ENCODE measurements at regions not wholly inside any gene's neighbourhood (a gene's known extent, or its start where the extent isn't known, plus 50 kb on each side); places are given as distances from the start of the nearest gene placed in this dataset.

DNA sequence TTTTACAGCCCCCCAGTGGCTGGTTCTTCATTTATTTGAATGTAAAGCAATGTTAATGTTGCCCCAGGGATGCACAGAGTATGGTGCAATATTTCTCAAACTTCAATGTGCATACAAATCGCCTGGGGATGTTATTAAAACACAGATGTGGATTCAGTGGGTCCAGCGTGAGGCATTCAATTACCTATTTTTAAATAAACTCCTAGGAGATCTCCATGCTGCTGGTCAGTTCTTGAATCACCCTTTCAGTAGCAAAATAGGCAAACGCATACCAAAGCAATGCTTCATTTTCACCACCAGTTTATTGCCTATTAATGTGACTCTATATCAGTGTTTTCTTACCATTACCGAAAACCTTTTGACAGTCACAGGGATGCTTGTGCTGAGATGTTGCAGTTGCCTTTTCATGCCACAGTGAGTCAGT lies 530.7 kb downstream of the CBLN2 start:
- Histone ChIP-seq H4K20me1 (ENCODE audit: insufficient read depth, low read length) (no peaks in the 10 kb centered on the region), H2AFZ (ENCODE audit: low read length) (no peak overlapping the region), H3K36me3 (replicated peaks; ENCODE audit: insufficient read depth, low read length) (no peaks in the 10 kb centered on the region), H3K4me3 (ENCODE audit: low read length) (no peak overlapping the region), H3K27me3 (replicated peaks; ENCODE audit: insufficient read depth, low read length) (no peaks in the 10 kb centered on the region), H3F3A (ENCODE audit: insufficient read depth, low read length) (no peaks in the 10 kb centered on the region), H3K9ac (ENCODE audit: low read length) (no peak overlapping the region), H3K9me2 (replicated peaks; ENCODE audit: insufficient read depth, low read length) (no peaks in the 10 kb centered on the region), H3K79me2 (ENCODE audit: low read length) (no peaks in the 10 kb centered on the region), H3K9me3 (replicated peaks; ENCODE audit: insufficient read depth, low read length) (no peaks in the 10 kb centered on the region), H3K4me1 (ENCODE audit: low read length) (no peaks in the 10 kb centered on the region), H3K4me2 (ENCODE audit: low read depth, low read length) (no peak overlapping the region), H3K27ac (ENCODE audit: low read length) (no peak overlapping the region)
- no peak for DNase-seq
- TF ChIP-seq EZH2 (optimal IDR thresholded peaks at IDR 0.05; ENCODE audit: low read depth, low read length): no peak
- no peak for TF ChIP-seq EZH2phosphoT487 (IDR thresholded peaks at IDR 0.05; ENCODE audit: low read length)
- TF ChIP-seq, protein P1, sequence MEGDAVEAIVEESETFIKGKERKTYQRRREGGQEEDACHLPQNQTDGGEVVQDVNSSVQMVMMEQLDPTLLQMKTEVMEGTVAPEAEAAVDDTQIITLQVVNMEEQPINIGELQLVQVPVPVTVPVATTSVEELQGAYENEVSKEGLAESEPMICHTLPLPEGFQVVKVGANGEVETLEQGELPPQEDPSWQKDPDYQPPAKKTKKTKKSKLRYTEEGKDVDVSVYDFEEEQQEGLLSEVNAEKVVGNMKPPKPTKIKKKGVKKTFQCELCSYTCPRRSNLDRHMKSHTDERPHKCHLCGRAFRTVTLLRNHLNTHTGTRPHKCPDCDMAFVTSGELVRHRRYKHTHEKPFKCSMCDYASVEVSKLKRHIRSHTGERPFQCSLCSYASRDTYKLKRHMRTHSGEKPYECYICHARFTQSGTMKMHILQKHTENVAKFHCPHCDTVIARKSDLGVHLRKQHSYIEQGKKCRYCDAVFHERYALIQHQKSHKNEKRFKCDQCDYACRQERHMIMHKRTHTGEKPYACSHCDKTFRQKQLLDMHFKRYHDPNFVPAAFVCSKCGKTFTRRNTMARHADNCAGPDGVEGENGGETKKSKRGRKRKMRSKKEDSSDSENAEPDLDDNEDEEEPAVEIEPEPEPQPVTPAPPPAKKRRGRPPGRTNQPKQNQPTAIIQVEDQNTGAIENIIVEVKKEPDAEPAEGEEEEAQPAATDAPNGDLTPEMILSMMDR (IDR thresholded peaks at IDR 0.05; ENCODE audit: low read length): no peak

- DNase-seq: no peak
- H3K9me3 ChIP-seq (replicated peaks; ENCODE audit: insufficient read depth, low read length): no peaks in the 10 kb centered on the region
- no peaks in the 10 kb centered on the region for H3K36me3 ChIP-seq (replicated peaks; ENCODE audit: insufficient read depth, low read length)
These were observed 545.5 kb downstream of the CBLN2 start for GRCh38 chr18:71998547-71999097.

GRCh38 chr18:71995904-71996465 lies 548.2 kb downstream of the CBLN2 start:
- no peak overlapping the region for H3K9ac ChIP-seq (ENCODE audit: low read length)
- no peak overlapping the region for H2AFZ ChIP-seq (ENCODE audit: low read length)
- H3K4me3 ChIP-seq (ENCODE audit: low read length): no peak overlapping the region
- no peaks in the 10 kb centered on the region for H3K4me1 ChIP-seq (ENCODE audit: low read length)
- TF ChIP-seq EZH2phosphoT487 (IDR thresholded peaks at IDR 0.05; ENCODE audit: low read length): no peak
- TF ChIP-seq EZH2 (optimal IDR thresholded peaks at IDR 0.05; ENCODE audit: low read depth, low read length): no peak
- TF ChIP-seq, protein P1 (IDR thresholded peaks at IDR 0.05; ENCODE audit: low read length): no peak
- no peaks in the 10 kb centered on the region for H3K79me2 ChIP-seq (ENCODE audit: low read length)
- no peaks in the 10 kb centered on the region for H3K36me3 ChIP-seq (replicated peaks; ENCODE audit: insufficient read depth, low read length)
- H3K9me3 ChIP-seq (replicated peaks; ENCODE audit: insufficient read depth, low read length): no peaks in the 10 kb centered on the region
- H4K20me1 ChIP-seq (ENCODE audit: insufficient read depth, low read length): no peaks in the 10 kb centered on the region
- H3K27ac ChIP-seq (ENCODE audit: low read length): no peak overlapping the region
- DNase-seq: no peak
- H3K27me3 ChIP-seq (replicated peaks; ENCODE audit: insufficient read depth, low read length): no peaks in the 10 kb centered on the region
- H3K9me2 ChIP-seq (replicated peaks; ENCODE audit: insufficient read depth, low read length): no peaks in the 10 kb centered on the region
- H3F3A ChIP-seq (ENCODE audit: insufficient read depth, low read length): no peaks in the 10 kb centered on the region
- no peak overlapping the region for H3K4me2 ChIP-seq (ENCODE audit: low read depth, low read length)

More at GRCh38 chr18:71998547-71999097, 545.5 kb downstream of the CBLN2 start:
- Histone ChIP-seq H4K20me1 (ENCODE audit: insufficient read depth, low read length) (no peaks in the 10 kb centered on the region), H3K9me2 (replicated peaks; ENCODE audit: insufficient read depth, low read length) (no peaks in the 10 kb centered on the region), H3K27ac (ENCODE audit: low read length) (no peak overlapping the region), H3K79me2 (ENCODE audit: low read length) (no peaks in the 10 kb centered on the region), H3K4me1 (ENCODE audit: low read length) (no peaks in the 10 kb centered on the region), H3K4me2 (ENCODE audit: low read depth, low read length) (no peak overlapping the region), H3K4me3 (ENCODE audit: low read length) (no peak overlapping the region), H3F3A (ENCODE audit: insufficient read depth, low read length) (no peaks in the 10 kb centered on the region), H3K27me3 (replicated peaks; ENCODE audit: insufficient read depth, low read length) (no peaks in the 10 kb centered on the region), H2AFZ (ENCODE audit: low read length) (no peak overlapping the region), H3K9ac (ENCODE audit: low read length) (no peak overlapping the region)
- TF ChIP-seq, protein P1 (IDR thresholded peaks at IDR 0.05; ENCODE audit: low read length): no peak
- TF ChIP-seq EZH2phosphoT487 (IDR thresholded peaks at IDR 0.05; ENCODE audit: low read length): no peak
- TF ChIP-seq EZH2 (optimal IDR thresholded peaks at IDR 0.05; ENCODE audit: low read depth, low read length): no peak
